H1 (cell line): ENCODE measurements at regions not wholly inside any gene's neighbourhood (a gene's known extent, or its start where the extent isn't known, plus 50 kb on each side); places are given as distances from the start of the nearest gene placed in this dataset.
A peak's percentile ranks its signal among the peaks of the same experiment; 100 is the strongest.

Source experiments
- CTCF ChIA-PET: fragments of 300-600 bp; sonication (Branson Sonifier 250); formaldehyde crosslinking; loops from one replicate; lab custom pipeline; 2021; ENCODE audit not compliant: partially characterized antibody; lab: Charles Lee
- POLR2A ChIA-PET: fragments of 300-600 bp; sonication (Branson Sonifier 250); formaldehyde crosslinking; loops from one replicate; lab custom pipeline; 2021; ENCODE audit warnings: inconsistent platforms; ENCODE audit not compliant: partially characterized antibody; lab: Charles Lee
- DNase-seq, 2 experiments: peaks; one replicate each; pipeline versions ENCODE4 v3.0.0 to v3.0.0-alpha.2; 2010 to 2022; ENCODE audit warnings: low spot score in 2 of 2, low read depth in 1 of 2, mixed read lengths in 1 of 2
- FAIRE-seq: peaks from 2 replicates; lab custom pipeline; 2011; peaks lifted over from hg19 to GRCh38; lab: Jason Lieb, UNC
- H2AFZ ChIP-seq: 2 replicates; pipeline ENCODE4 v1.8.1; 2012; ENCODE audit warnings: low read length, inconsistent platforms
- H2AK5ac ChIP-seq: 2 replicates; pipeline ENCODE4 v1.6.1; 2013; ENCODE audit warnings: low read depth, low read length
- H2BK120ac ChIP-seq: replicated peaks from 2 replicates; pipeline ENCODE3; 2013; ENCODE audit warnings: low read depth, low read length, inconsistent platforms
- H2BK12ac ChIP-seq: 2 replicates; pipeline ENCODE4 v1.6.1; 2013; ENCODE audit warnings: low read depth, low read length
- H2BK15ac ChIP-seq: 2 replicates; pipeline ENCODE4 v1.6.1; 2013; ENCODE audit warnings: low read length
- H2BK20ac ChIP-seq: 2 replicates; pipeline ENCODE4 v1.6.1; 2013; ENCODE audit warnings: low read length
- H2BK5ac ChIP-seq: 2 replicates; pipeline ENCODE4 v1.6.1; 2013; ENCODE audit warnings: low read depth, low read length
- H3K14ac ChIP-seq: 2 replicates; pipeline ENCODE4 v1.6.1; 2013; ENCODE audit warnings: inconsistent platforms; ENCODE audit not compliant: insufficient read length
- H3K18ac ChIP-seq: 2 replicates; pipeline ENCODE4 v1.6.1; 2013; ENCODE audit warnings: low read length; ENCODE audit errors: extremely low read depth
- H3K23ac ChIP-seq: 2 replicates; pipeline ENCODE4 v1.6.1; 2013; ENCODE audit warnings: inconsistent platforms; ENCODE audit not compliant: insufficient read length
- H3K23me2 ChIP-seq: 2 replicates; pipeline ENCODE4 v1.6.1; 2013; ENCODE audit warnings: low read depth, low read length
- H3K27ac ChIP-seq: 2 replicates; pipeline ENCODE4 v1.6.1; 2011; ENCODE audit warnings: low read depth, low read length, inconsistent platforms
- H3K27me3 ChIP-seq, 4 experiments: replicated peaks in 1 of 4; 1 replicate in 1 of 4; 2 replicates in 3 of 4; pipeline versions ENCODE4 v1.6.1 to v1.8.1; 2011 to 2013; ENCODE audit warnings: low read length in 3 of 4, mild to moderate bottlenecking in 3 of 4, inconsistent platforms in 2 of 4, mixed read lengths in 2 of 4, moderate library complexity in 1 of 4; ENCODE audit not compliant: control insufficient read depth in 3 of 4, insufficient read depth in 3 of 4; ENCODE audit errors: extremely low read depth in 1 of 4
- H3K36me3 ChIP-seq, 4 experiments: 2 replicates each; pipeline versions ENCODE4 v1.6.1 to v1.8.1; 2011 to 2013; ENCODE audit warnings: mild to moderate bottlenecking in 4 of 4, low read length in 3 of 4, moderate library complexity in 2 of 4, control low read depth in 1 of 4, inconsistent platforms in 1 of 4; ENCODE audit not compliant: insufficient read depth in 4 of 4, control insufficient read depth in 2 of 4
- H3K4ac ChIP-seq: replicated peaks from 2 replicates; pipeline ENCODE3; 2013; ENCODE audit warnings: low read length, low read depth, mixed read lengths, inconsistent platforms; ENCODE audit not compliant: insufficient read length
- H3K4me1 ChIP-seq, 4 experiments: replicated peaks in 1 of 4; 1 replicate in 1 of 4; 2 replicates in 3 of 4; pipeline versions ENCODE4 v1.6.1 to v1.8.1; 2011 to 2013; ENCODE audit warnings: low read length in 3 of 4, inconsistent platforms in 2 of 4, mixed read lengths in 1 of 4; ENCODE audit not compliant: insufficient read depth in 4 of 4, control insufficient read depth in 3 of 4
- H3K4me2 ChIP-seq, 2 experiments: 2 replicates each; pipeline versions ENCODE4 v1.6.1 to v1.8.1; 2011 to 2013; ENCODE audit warnings: low read depth in 2 of 2, low read length in 2 of 2, control low read depth in 1 of 2, inconsistent platforms in 1 of 2, mild to moderate bottlenecking in 1 of 2; ENCODE audit not compliant: insufficient read depth in 1 of 2
- H3K4me3 ChIP-seq, 4 experiments: fragments of 200-600, 300-600 bp in 1 of 4; sonication (generic), shearing (Covaris generic), sonication (Bioruptor Twin) in 1 of 4; 2 replicates each; pipeline versions ENCODE4 v1.5.1 to v1.8.1; 2011 to 2016; ENCODE audit warnings: low read length in 4 of 4, low read depth in 3 of 4, control low read depth in 2 of 4, inconsistent platforms in 2 of 4, mild to moderate bottlenecking in 2 of 4, mixed read lengths in 1 of 4, moderate library complexity in 1 of 4; ENCODE audit not compliant: insufficient read depth in 2 of 4; ENCODE audit errors: extremely low read depth in 1 of 4
- H3K56ac ChIP-seq: replicated peaks from 2 replicates; pipeline ENCODE3; 2013; ENCODE audit warnings: low read depth, mild to moderate bottlenecking, mixed read lengths, low read length, inconsistent platforms; ENCODE audit not compliant: insufficient read length
- H3K79me1 ChIP-seq: 2 replicates; pipeline ENCODE4 v1.6.1; 2013; ENCODE audit warnings: low read depth, low read length, control low read depth
- H3K79me2 ChIP-seq, 2 experiments: 2 replicates each; pipeline versions ENCODE4 v1.6.1 to v1.8.1; 2012 to 2013; ENCODE audit warnings: low read length in 2 of 2, mild to moderate bottlenecking in 2 of 2, inconsistent platforms in 1 of 2; ENCODE audit not compliant: insufficient read depth in 2 of 2, control insufficient read depth in 1 of 2
- H3K9ac ChIP-seq, 4 experiments: replicated peaks in 1 of 4; 1 replicate in 1 of 4; 2 replicates in 3 of 4; pipeline versions ENCODE4 v1.6.1 to v1.8.1; 2011 to 2013; ENCODE audit warnings: low read depth in 3 of 4, low read length in 3 of 4, control low read depth in 2 of 4, mild to moderate bottlenecking in 2 of 4, moderate library complexity in 2 of 4, inconsistent platforms in 1 of 4; ENCODE audit errors: extremely low read depth in 1 of 4
- H3K9me3 ChIP-seq, 2 experiments: 2 replicates each; pipeline versions ENCODE4 v1.6.1 to v1.8.1; 2012 to 2013; ENCODE audit warnings: mild to moderate bottlenecking in 2 of 2, moderate library complexity in 2 of 2, control low read depth in 1 of 2, inconsistent platforms in 1 of 2, low read depth in 1 of 2, low read length in 1 of 2, mixed read lengths in 1 of 2; ENCODE audit not compliant: insufficient read depth in 2 of 2
- H4K20me1 ChIP-seq, 2 experiments: replicated peaks in 1 of 2; 2 replicates each; pipeline versions ENCODE3 to v1.8.1; 2011 to 2013; ENCODE audit warnings: inconsistent platforms in 2 of 2, low read length in 2 of 2, mild to moderate bottlenecking in 1 of 2; ENCODE audit not compliant: insufficient read depth in 2 of 2, control insufficient read depth in 1 of 2
- H4K5ac ChIP-seq: 2 replicates; pipeline ENCODE4 v1.6.1; 2013; ENCODE audit warnings: low read length, low read depth, mixed read lengths, inconsistent platforms; ENCODE audit not compliant: insufficient read length
- H4K8ac ChIP-seq: 2 replicates; pipeline ENCODE4 v1.8.0; 2013; ENCODE audit warnings: mild to moderate bottlenecking, moderate library complexity, low read length, inconsistent platforms; ENCODE audit not compliant: insufficient read depth; ENCODE audit errors: extremely low read depth
- H4K91ac ChIP-seq: replicated peaks from 2 replicates; pipeline ENCODE3; 2013; ENCODE audit warnings: low read length, mixed read lengths, inconsistent platforms; ENCODE audit not compliant: insufficient read length
- BCL11A ChIP-seq, 2 experiments: IDR thresholded peaks; one replicate each; pipeline ENCODE4 v1.6.1; 2011; ENCODE audit warnings: low read depth in 2 of 2, low read length in 2 of 2, mild to moderate bottlenecking in 2 of 2
- EGR1 ChIP-seq: IDR thresholded peaks from 2 replicates; pipeline ENCODE4 v1.6.1; 2011; ENCODE audit warnings: low read depth, low read length, borderline replicate concordance
- NANOG ChIP-seq: IDR thresholded peaks from 2 replicates; pipeline ENCODE4 v1.6.1; 2011; ENCODE audit warnings: low read length, low read depth, mild to moderate bottlenecking, inconsistent platforms; ENCODE audit not compliant: insufficient read depth, poor library complexity, severe bottlenecking
- PHF8 ChIP-seq: fragments of 200-600 bp; sonication (generic); conservative IDR thresholded peaks from 2 replicates; pipeline ENCODE4 v1.7.1; 2012; ENCODE audit warnings: low read depth, mild to moderate bottlenecking, inconsistent platforms, low read length, moderate library complexity
- WGBS, 2 experiments: shearing (Covaris generic) in 1 of 2; methylation state at CpG; one replicate each; pipeline versions ENCODE4 v1.1.6 to v1.1.7; 2013 to 2015; ENCODE audit warnings: low lambda C conversion rate in 2 of 2, mixed read lengths in 2 of 2, inconsistent platforms in 1 of 2, low coverage in 1 of 2, missing lambda C conversion rate in 1 of 2; ENCODE audit not compliant: insufficient replicate concordance in 2 of 2, insufficient coverage in 1 of 2, insufficient read length in 1 of 2; ENCODE audit errors: extremely low coverage in 1 of 2, missing lambda C conversion rate in 1 of 2; 5-methylcytosine and 5-hydroxymethylcytosine counted together

DNA sequence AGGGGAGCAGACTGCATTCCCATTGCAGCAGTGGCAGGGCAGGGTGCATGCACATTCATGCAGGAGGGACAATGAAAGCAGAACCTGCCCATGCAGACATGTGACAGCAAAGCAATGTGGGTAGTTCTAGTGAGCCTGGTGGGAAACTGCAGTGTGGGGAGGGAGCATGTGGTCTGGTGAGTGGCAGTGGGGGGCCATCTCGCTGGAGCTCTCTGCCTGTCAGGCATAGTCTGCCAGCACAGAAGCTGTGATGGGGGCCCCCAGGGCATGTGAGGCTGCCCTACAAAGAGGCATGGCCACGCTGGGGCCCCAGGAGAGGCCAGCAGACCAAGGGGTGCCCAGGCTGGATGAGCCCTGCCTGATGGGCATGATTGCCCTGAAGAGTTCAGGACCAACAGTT lies 579.7 kb downstream of the PTPRC start:
- Histone ChIP-seq H2BK120ac (no peak overlapping the region), H2BK5ac (no peak overlapping the region), H4K91ac (no peak overlapping the region), H3K4me2 (no peak overlapping the region), H4K8ac (no peak overlapping the region; the same call in 1 of the 2 replicates), H3K4me3 (no peak overlapping the region), H2BK20ac (no peak overlapping the region), H3K9ac (no peak overlapping the region), H3K27me3 (no peaks in the 10 kb centered on the region), H2BK12ac (no peak overlapping the region), H2AK5ac (no peak overlapping the region), H3K79me2 (no peaks in the 10 kb centered on the region), H2BK15ac (no peak overlapping the region), H3K23ac (no peak overlapping the region), H3K27ac (no peak overlapping the region), H3K23me2 (no peaks in the 10 kb centered on the region), H4K5ac (no peak overlapping the region), H3K14ac (peak overlapping the region; percentile 23), H3K4me1 (peaks cover 2 to 5% (median 3%) of the 10 kb centered on the region in 4 experiments; a peak in 4 of 7 replicates), H3K18ac (no peak overlapping the region)
- no peak for DNase-seq
- ChIA-PET POLR2A (no interaction called here), CTCF (interaction anchor here (1.0 to 2.4 kb wide), 2 partner anchors 17 to 105 kb away, joined by 3 to 6 read pairs; no protein-coding TSS in a partner anchor)
- FAIRE-seq: no peak
- TF ChIP-seq NANOG: no peak
- TF ChIP-seq PHF8: no peak
- no peak for TF ChIP-seq BCL11A (IDR thresholded peaks at IDR 0.05; ENCODE audit: low read depth in 2 of 2, low read length in 2 of 2)
- no peak for TF ChIP-seq EGR1
- TF ChIP-seq, all 59 proteins: peak for 0
- no peak overlapping the region for H2AFZ ChIP-seq
- 45% methylated on average over 2 of the region's 2 CpGs; no CpG with 5 or more reads in 1 of the 2 experiments for WGBS, 2 experiments
- no peaks in the 10 kb centered on the region for H4K20me1 ChIP-seq
- H3K36me3 ChIP-seq: no peaks in the 10 kb centered on the region
- no peaks in the 10 kb centered on the region for H3K9me3 ChIP-seq
- H3K4ac ChIP-seq: no peak overlapping the region
- no peaks in the 10 kb centered on the region for H3K79me1 ChIP-seq
- H3K56ac ChIP-seq: no peak overlapping the region
